PC-9 (cell line): ENCODE measurements at regions not wholly inside any gene's neighbourhood (a gene's known extent, or its start where the extent isn't known, plus 50 kb on each side); places are given as distances from the start of the nearest gene placed in this dataset.

Experiments
- CTCF ChIP-seq: fragments of 200-600 bp; sonication (generic); conservative IDR thresholded peaks from 2 replicates; pipeline ENCODE4 v1.6.1; 2017; ENCODE audit warnings: mixed run types, antibody characterized with exemption, mild to moderate bottlenecking, moderate library complexity
- EZH2 ChIP-seq: fragments of 200-600 bp; sonication (generic); IDR thresholded peaks from 2 replicates; pipeline ENCODE4 v1.8.0; 2017; ENCODE audit warnings: antibody characterized with exemption, low read depth

- no peak for TF ChIP-seq CTCF
- no peak for TF ChIP-seq EZH2
Measured at GRCh38 chr1:232172563-232172962, 457.4 kb downstream of the SIPA1L2 start.
